ENCODE measurements at regions not wholly inside any gene's neighbourhood (a gene's known extent, or its start where the extent isn't known, plus 50 kb on each side); places are given as distances from the start of the nearest gene placed in this dataset.
"Not testable (repeated sequence)": the region's sequence is repeated elsewhere in the genome, so short reads cannot be mapped to it uniquely, and the experiment has no call there.

DNA sequence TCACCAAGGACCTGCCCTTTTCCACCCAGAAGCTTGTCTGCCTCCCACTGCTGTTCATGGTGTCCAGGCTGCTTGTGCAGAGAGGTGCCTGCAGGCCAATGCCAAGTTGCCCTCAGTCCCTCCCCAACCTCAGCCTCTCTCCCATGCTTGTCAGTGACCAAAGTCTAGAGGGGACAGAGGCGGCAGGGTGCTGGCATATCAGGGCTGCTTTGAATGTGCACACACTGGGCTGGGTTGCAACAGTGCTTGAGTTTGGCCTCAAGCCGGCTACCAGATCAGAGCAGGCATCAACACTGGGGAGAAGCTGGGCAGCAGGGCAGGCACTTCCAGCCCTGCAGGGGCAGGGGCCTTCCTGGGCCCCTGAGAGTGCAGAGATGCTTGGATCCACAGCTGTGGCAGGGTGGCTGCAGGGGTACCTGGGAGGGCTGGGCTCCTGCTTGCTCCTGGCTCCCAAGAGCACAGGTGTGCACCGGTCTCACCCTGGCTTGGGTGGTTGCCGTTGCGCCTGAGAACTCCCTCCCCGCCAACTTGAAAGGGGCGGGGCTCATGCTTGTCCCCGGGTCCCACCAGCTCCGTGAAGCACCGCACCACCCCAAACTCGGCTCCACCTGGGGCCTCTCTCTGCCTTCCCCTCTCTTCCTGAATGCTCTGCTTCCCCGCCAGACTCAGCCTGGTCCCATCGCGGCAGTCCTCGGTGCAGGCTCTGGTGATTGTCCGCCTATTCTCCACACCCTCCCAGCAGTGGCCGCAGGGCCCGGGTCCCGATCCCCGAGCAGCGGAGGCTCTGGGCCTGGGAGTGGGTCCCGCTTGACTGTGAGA, 1681.9 kb upstream of the ADGRL3 start:
- Histone ChIP-seq H3K27ac (ENCODE audit: low read length) (no peak overlapping the region), H3K27me3 (ENCODE audit: control insufficient read depth, insufficient read depth, low read length) (no peaks in the 10 kb centered on the region), H3K36me3 (ENCODE audit: control insufficient read depth, low read depth, low read length) (no peaks in the 10 kb centered on the region), H3K4me1 (ENCODE audit: control insufficient read depth, low read depth, low read length) (no peaks in the 10 kb centered on the region), H3K9ac (ENCODE audit: low read length) (no peak overlapping the region), H3K4me3 (ENCODE audit: low read length) (no peak overlapping the region), H3K9me3 (ENCODE audit: control insufficient read depth, low read depth, low read length) (no peaks in the 10 kb centered on the region)

- H3K4me3 ChIP-seq (ENCODE audit: low read length), result no peak overlapping the region
- no peaks in the 10 kb centered on the region for H3K27me3 ChIP-seq (ENCODE audit: control insufficient read depth, insufficient read depth, low read length)
- no peak overlapping the region for H3K27ac ChIP-seq (ENCODE audit: low read length)
- no peak overlapping the region for H3K9ac ChIP-seq (ENCODE audit: low read length)
- no peaks in the 10 kb centered on the region for H3K36me3 ChIP-seq (ENCODE audit: control insufficient read depth, low read depth, low read length)
- H3K4me1 ChIP-seq (ENCODE audit: control insufficient read depth, low read depth, low read length), result no peaks in the 10 kb centered on the region
- no peaks in the 10 kb centered on the region for H3K9me3 ChIP-seq (ENCODE audit: control insufficient read depth, low read depth, low read length)
Observed at GRCh38 chr4:59525885-59526284, 1674.2 kb upstream of the ADGRL3 start.

- H3K9me3 ChIP-seq (ENCODE audit: control insufficient read depth, low read depth, low read length), result no peaks in the 10 kb centered on the region
- no peaks in the 10 kb centered on the region for H3K27me3 ChIP-seq (ENCODE audit: control insufficient read depth, insufficient read depth, low read length)
- no peaks in the 10 kb centered on the region for H3K4me1 ChIP-seq (ENCODE audit: control insufficient read depth, low read depth, low read length)
- no peak overlapping the region for H3K27ac ChIP-seq (ENCODE audit: low read length)
- no peak overlapping the region for H3K9ac ChIP-seq (ENCODE audit: low read length)
- H3K36me3 ChIP-seq (ENCODE audit: control insufficient read depth, low read depth, low read length), result no peaks in the 10 kb centered on the region
- no peak overlapping the region for H3K4me3 ChIP-seq (ENCODE audit: low read length)
Observed at GRCh38 chr4:59535541-59535940, 1664.6 kb upstream of the ADGRL3 start.

GRCh38 chr4:59536428-59536827, 1663.7 kb upstream of the ADGRL3 start:
- H3K9me3 ChIP-seq (ENCODE audit: control insufficient read depth, low read depth, low read length), result no peaks in the 10 kb centered on the region
- H3K9ac ChIP-seq (ENCODE audit: low read length), result no peak overlapping the region
- no peaks in the 10 kb centered on the region for H3K4me1 ChIP-seq (ENCODE audit: control insufficient read depth, low read depth, low read length)
- H3K27ac ChIP-seq (ENCODE audit: low read length), result no peak overlapping the region
- H3K4me3 ChIP-seq (ENCODE audit: low read length), result no peak overlapping the region
- no peaks in the 10 kb centered on the region for H3K27me3 ChIP-seq (ENCODE audit: control insufficient read depth, insufficient read depth, low read length)
- no peaks in the 10 kb centered on the region for H3K36me3 ChIP-seq (ENCODE audit: control insufficient read depth, low read depth, low read length)

GRCh38 chr4:59537246-59537886, 1662.8 kb upstream of the ADGRL3 start:
- H3K4me1 ChIP-seq (ENCODE audit: control insufficient read depth, low read depth, low read length), result no peaks in the 10 kb centered on the region
- H3K9me3 ChIP-seq (ENCODE audit: control insufficient read depth, low read depth, low read length), result no peaks in the 10 kb centered on the region
- H3K4me3 ChIP-seq (ENCODE audit: low read length), result no peak overlapping the region
- no peak overlapping the region for H3K27ac ChIP-seq (ENCODE audit: low read length)
- H3K36me3 ChIP-seq (ENCODE audit: control insufficient read depth, low read depth, low read length), result no peaks in the 10 kb centered on the region
- H3K9ac ChIP-seq (ENCODE audit: low read length), result no peak overlapping the region
- H3K27me3 ChIP-seq (ENCODE audit: control insufficient read depth, insufficient read depth, low read length), result no peaks in the 10 kb centered on the region

DNA sequence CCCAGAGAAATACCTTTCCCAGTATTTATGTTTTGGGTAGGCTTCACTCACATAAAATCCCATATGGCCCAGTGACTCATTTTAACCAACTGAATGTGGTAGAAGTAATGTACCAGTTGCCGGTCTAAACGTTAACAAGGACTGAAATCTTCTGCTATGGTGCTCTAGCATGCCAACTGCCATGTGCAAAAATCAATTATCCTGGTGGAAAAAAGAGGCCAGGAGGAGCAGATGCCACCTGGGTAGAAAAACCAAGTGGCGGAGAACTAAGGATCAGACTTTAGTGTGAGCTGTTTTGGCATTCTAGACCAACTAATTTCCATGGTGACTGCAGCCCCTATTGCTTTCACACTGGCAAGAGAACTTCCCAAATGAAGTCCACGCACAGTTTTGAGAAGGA, 1660.7 kb upstream of the ADGRL3 start:
- H3K4me3 ChIP-seq (ENCODE audit: low read length), result no peak overlapping the region
- no peaks in the 10 kb centered on the region for H3K9me3 ChIP-seq (ENCODE audit: control insufficient read depth, low read depth, low read length)
- H3K27me3 ChIP-seq (ENCODE audit: control insufficient read depth, insufficient read depth, low read length), result no peaks in the 10 kb centered on the region
- no peaks in the 10 kb centered on the region for H3K36me3 ChIP-seq (ENCODE audit: control insufficient read depth, low read depth, low read length)
- no peak overlapping the region for H3K9ac ChIP-seq (ENCODE audit: low read length)
- H3K27ac ChIP-seq (ENCODE audit: low read length), result no peak overlapping the region
- H3K4me1 ChIP-seq (ENCODE audit: control insufficient read depth, low read depth, low read length), result no peaks in the 10 kb centered on the region

GRCh38 chr4:59540311-59540710, 1659.8 kb upstream of the ADGRL3 start:
- Histone ChIP-seq H3K27ac (ENCODE audit: low read length) (no peak overlapping the region), H3K9ac (ENCODE audit: low read length) (no peak overlapping the region), H3K9me3 (ENCODE audit: control insufficient read depth, low read depth, low read length) (no peaks in the 10 kb centered on the region), H3K27me3 (ENCODE audit: control insufficient read depth, insufficient read depth, low read length) (no peaks in the 10 kb centered on the region), H3K36me3 (ENCODE audit: control insufficient read depth, low read depth, low read length) (no peaks in the 10 kb centered on the region), H3K4me1 (ENCODE audit: control insufficient read depth, low read depth, low read length) (no peaks in the 10 kb centered on the region), H3K4me3 (ENCODE audit: low read length) (no peak overlapping the region)

- no peak overlapping the region for H3K9ac ChIP-seq (ENCODE audit: low read length)
- no peak overlapping the region for H3K27ac ChIP-seq (ENCODE audit: low read length)
- no peaks in the 10 kb centered on the region for H3K27me3 ChIP-seq (ENCODE audit: control insufficient read depth, insufficient read depth, low read length)
Observed at GRCh38 chr4:59553063-59553720, 1646.9 kb upstream of the ADGRL3 start.

GRCh38 chr4:59553721-59554091, 1646.4 kb upstream of the ADGRL3 start:
- no peak overlapping the region for H3K27ac ChIP-seq (ENCODE audit: low read length)
- no peaks in the 10 kb centered on the region for H3K27me3 ChIP-seq (ENCODE audit: control insufficient read depth, insufficient read depth, low read length)
- no peaks in the 10 kb centered on the region for H3K9me3 ChIP-seq (ENCODE audit: control insufficient read depth, low read depth, low read length)
- no peak overlapping the region for H3K9ac ChIP-seq (ENCODE audit: low read length)
- no peak overlapping the region for H3K4me3 ChIP-seq (ENCODE audit: low read length)
- no peaks in the 10 kb centered on the region for H3K4me1 ChIP-seq (ENCODE audit: control insufficient read depth, low read depth, low read length)
- no peaks in the 10 kb centered on the region for H3K36me3 ChIP-seq (ENCODE audit: control insufficient read depth, low read depth, low read length)

More at GRCh38 chr4:59553063-59553720, 1646.9 kb upstream of the ADGRL3 start:
- Histone ChIP-seq H3K4me1 (ENCODE audit: control insufficient read depth, low read depth, low read length) (no peaks in the 10 kb centered on the region), H3K36me3 (ENCODE audit: control insufficient read depth, low read depth, low read length) (no peaks in the 10 kb centered on the region), H3K9me3 (ENCODE audit: control insufficient read depth, low read depth, low read length) (no peaks in the 10 kb centered on the region), H3K4me3 (ENCODE audit: low read length) (no peak overlapping the region)

- not testable (repeated sequence) for H3K4me1 ChIP-seq (ENCODE audit: control insufficient read depth, low read depth, low read length); H3K4me3 ChIP-seq (ENCODE audit: low read length); H3K36me3 ChIP-seq (ENCODE audit: control insufficient read depth, low read depth, low read length); H3K9me3 ChIP-seq (ENCODE audit: control insufficient read depth, low read depth, low read length); H3K27ac ChIP-seq (ENCODE audit: low read length); H3K9ac ChIP-seq (ENCODE audit: low read length); H3K27me3 ChIP-seq (ENCODE audit: control insufficient read depth, insufficient read depth, low read length)
Observed at GRCh38 chr4:59556191-59556590, 1643.9 kb upstream of the ADGRL3 start.

DNA sequence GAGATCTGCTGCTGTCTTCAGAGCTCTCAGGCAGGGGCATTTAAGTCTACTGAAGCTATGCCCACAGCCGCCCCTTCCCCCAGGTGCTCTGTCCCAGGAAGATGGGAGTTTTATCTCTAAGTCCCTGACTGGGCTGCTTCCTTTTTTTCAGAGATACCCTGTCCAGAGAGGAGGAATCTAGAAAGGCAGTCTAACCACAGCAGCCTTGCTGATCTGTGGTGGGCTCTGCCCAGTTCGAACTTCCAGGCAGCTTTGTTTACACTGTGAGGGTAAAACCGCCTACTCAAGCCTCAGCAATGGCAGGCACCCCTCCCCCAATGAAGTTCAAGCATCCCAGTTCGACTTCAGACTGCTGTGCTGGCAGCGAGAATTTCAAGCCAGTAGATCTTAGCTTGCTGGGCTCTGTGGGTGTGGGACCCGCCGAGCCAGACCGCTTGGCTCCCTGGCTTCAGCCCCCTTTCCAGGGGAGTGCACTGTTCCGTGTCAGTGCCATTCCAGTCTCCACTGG, 1639.9 kb upstream of the ADGRL3 start:
- H3K36me3 ChIP-seq (ENCODE audit: control insufficient read depth, low read depth, low read length); H3K9me3 ChIP-seq (ENCODE audit: control insufficient read depth, low read depth, low read length); H3K27me3 ChIP-seq (ENCODE audit: control insufficient read depth, insufficient read depth, low read length); H3K9ac ChIP-seq (ENCODE audit: low read length); H3K4me3 ChIP-seq (ENCODE audit: low read length); H3K27ac ChIP-seq (ENCODE audit: low read length); H3K4me1 ChIP-seq (ENCODE audit: control insufficient read depth, low read depth, low read length): not testable (repeated sequence)

Measured in iPS-18a (cell line).